Kidney (tissue), 13 donors: ENCODE measurements at regions not wholly inside any gene's neighbourhood (a gene's known extent, or its start where the extent isn't known, plus 50 kb on each side); places are given as distances from the start of the nearest gene placed in this dataset.
A peak's percentile ranks its signal among the peaks of the same experiment; 100 is the strongest.

ENCODE experiments used
- DNase-seq, 5 donors: peaks; one replicate each; pipeline ENCODE4 v3.0.0-alpha.2; 2013 to 2020
- FAIRE-seq: peaks from 2 replicates; lab custom pipeline; 2012; peaks lifted over from hg19 to GRCh38; lab: Jason Lieb, UNC
- H3K27ac ChIP-seq, 2 donors: one replicate each; pipeline ENCODE4 v1.7.0; 2013; ENCODE audit warnings: low read depth in 2 of 2, low read length in 2 of 2, inconsistent platforms in 1 of 2
- H3K27me3 ChIP-seq: one replicate; pipeline ENCODE4 v1.7.1; 2013; ENCODE audit warnings: low read length, inconsistent platforms; ENCODE audit not compliant: control insufficient read depth, insufficient read depth
- H3K36me3 ChIP-seq, 3 donors: one replicate each; pipeline versions ENCODE4 v1.7.0 to v1.7.1; 2013; ENCODE audit warnings: low read length in 3 of 3, control low read depth in 1 of 3, inconsistent platforms in 1 of 3; ENCODE audit not compliant: insufficient read depth in 3 of 3, control insufficient read depth in 2 of 3
- H3K4me1 ChIP-seq, 3 donors: one replicate each; pipeline versions ENCODE4 v1.7.0 to v1.7.1; 2013; ENCODE audit warnings: low read length in 3 of 3, inconsistent platforms in 1 of 3, low read depth in 1 of 3; ENCODE audit not compliant: control insufficient read depth in 2 of 3, insufficient read depth in 2 of 3
- H3K4me3 ChIP-seq, 3 donors: one replicate each; pipeline versions ENCODE4 v1.7.0 to v1.8.1; 2013; ENCODE audit warnings: low read length in 3 of 3, control low read depth in 1 of 3, inconsistent platforms in 1 of 3
- H3K9ac ChIP-seq, 3 donors: one replicate each; pipeline versions ENCODE4 v1.7.0 to v1.7.1; 2013; ENCODE audit warnings: low read length in 3 of 3, control low read depth in 1 of 3, inconsistent platforms in 1 of 3
- H3K9me3 ChIP-seq, 3 donors: one replicate each; pipeline versions ENCODE4 v1.7.0 to v1.7.1; 2013; ENCODE audit warnings: low read length in 3 of 3, control low read depth in 1 of 3, inconsistent platforms in 1 of 3; ENCODE audit not compliant: control insufficient read depth in 2 of 3, insufficient read depth in 1 of 3
- intact Hi-C: fragments of 100-400 bp; cut with DNase I; formaldehyde crosslinking; loops from one replicate; pipeline ENCODE4 v1.11.1; 2022
- TF ChIP-seq, protein P1 (sequence below): IDR thresholded peaks from 3 replicates; pipeline ENCODE4 v1.5.1; 2012; ENCODE audit warnings: mild to moderate bottlenecking, moderate library complexity, borderline replicate concordance; ENCODE audit not compliant: insufficient read depth; ENCODE audit errors: extremely low read depth
- donor health status: control.
- donor health status: control.
- donor health status: control.
- donor health status: control.
- donor health status: control.
- donor health status: DM: yes; HTN: yes; CAD: no.
- donor health status: Normal renal cell carcinoma (clear cell type).

DNA sequence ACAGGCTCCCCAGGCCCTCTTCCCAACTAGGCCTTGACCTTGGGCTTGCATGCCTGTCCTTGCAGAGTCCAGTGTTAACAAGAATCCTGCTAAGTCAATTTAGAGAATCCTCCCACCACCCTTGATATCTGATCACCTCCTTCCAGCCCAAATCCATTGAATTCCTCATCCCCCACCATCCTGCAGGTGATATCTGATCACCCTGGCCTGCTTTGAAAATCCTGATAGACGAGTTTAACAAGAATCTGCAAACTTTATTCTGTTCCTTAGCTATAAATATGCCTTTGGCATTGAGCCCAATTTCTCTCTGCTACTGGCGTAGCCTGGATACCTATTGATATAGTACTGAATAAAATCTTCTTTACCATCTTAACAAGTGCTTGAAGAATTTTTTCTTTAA lies 125.5 kb downstream of the DIRAS2 start:
- H3K27me3 ChIP-seq = no peaks in the 10 kb centered on the region
- DNase-seq = peak in 2 of 5 donors; percentile 44 to 48
- no peaks in the 10 kb centered on the region for H3K9me3 ChIP-seq
- no peak overlapping the region for H3K9ac ChIP-seq
- no peak for FAIRE-seq
- no peaks in the 10 kb centered on the region for H3K36me3 ChIP-seq
- no peak overlapping the region for H3K4me3 ChIP-seq
- H3K4me1 ChIP-seq = no peaks in the 10 kb centered on the region
- intact Hi-C loops = no loop called here
- no peak overlapping the region for H3K27ac ChIP-seq
- TF ChIP-seq, protein P1, sequence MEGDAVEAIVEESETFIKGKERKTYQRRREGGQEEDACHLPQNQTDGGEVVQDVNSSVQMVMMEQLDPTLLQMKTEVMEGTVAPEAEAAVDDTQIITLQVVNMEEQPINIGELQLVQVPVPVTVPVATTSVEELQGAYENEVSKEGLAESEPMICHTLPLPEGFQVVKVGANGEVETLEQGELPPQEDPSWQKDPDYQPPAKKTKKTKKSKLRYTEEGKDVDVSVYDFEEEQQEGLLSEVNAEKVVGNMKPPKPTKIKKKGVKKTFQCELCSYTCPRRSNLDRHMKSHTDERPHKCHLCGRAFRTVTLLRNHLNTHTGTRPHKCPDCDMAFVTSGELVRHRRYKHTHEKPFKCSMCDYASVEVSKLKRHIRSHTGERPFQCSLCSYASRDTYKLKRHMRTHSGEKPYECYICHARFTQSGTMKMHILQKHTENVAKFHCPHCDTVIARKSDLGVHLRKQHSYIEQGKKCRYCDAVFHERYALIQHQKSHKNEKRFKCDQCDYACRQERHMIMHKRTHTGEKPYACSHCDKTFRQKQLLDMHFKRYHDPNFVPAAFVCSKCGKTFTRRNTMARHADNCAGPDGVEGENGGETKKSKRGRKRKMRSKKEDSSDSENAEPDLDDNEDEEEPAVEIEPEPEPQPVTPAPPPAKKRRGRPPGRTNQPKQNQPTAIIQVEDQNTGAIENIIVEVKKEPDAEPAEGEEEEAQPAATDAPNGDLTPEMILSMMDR = no peak

DNA sequence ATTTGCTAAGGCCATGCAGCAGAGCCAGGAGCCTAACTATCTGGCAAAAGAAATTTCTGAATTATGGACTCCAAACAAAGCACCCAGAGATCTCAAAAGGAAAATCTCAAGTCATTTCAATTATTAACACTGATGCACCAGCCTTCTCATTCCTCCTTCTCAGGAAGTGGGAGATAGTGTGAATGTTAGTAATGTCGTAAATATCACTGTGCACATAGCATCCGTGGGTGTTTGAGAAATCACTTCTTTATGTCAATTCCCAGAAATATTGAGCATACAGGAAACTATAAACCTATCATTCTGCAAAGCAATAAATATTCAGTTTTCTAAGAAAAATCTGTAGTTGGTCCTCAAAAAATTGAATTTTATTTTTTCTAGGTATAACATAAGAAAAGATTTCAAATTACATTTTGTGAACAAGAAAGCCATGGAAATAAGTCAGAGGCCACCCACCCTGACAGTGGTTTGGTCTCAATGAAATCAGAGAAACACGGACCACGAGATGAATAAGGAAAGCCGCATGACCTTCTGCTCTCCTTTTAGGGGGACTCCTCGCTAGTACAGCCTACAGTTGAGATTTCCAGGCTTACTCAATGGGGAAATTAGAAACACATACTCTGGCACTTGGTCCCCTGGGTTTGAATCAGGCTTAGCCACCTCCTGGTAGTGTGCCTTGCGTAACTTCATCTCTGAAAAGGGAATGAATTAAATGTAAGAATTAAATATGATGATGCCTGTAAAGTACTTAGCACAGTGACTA lies 120.6 kb downstream of the DIRAS2 start:
- Histone ChIP-seq H3K4me1 (no peaks in the 10 kb centered on the region), H3K27me3 (no peaks in the 10 kb centered on the region), H3K9me3 (no peaks in the 10 kb centered on the region), H3K27ac (no peak overlapping the region), H3K36me3 (no peaks in the 10 kb centered on the region), H3K9ac (no peak overlapping the region), H3K4me3 (no peak overlapping the region)
- DNase-seq (no peak), FAIRE-seq (no peak)
- intact Hi-C loops = no loop called here
- TF ChIP-seq, protein P1 = no peak

DNA sequence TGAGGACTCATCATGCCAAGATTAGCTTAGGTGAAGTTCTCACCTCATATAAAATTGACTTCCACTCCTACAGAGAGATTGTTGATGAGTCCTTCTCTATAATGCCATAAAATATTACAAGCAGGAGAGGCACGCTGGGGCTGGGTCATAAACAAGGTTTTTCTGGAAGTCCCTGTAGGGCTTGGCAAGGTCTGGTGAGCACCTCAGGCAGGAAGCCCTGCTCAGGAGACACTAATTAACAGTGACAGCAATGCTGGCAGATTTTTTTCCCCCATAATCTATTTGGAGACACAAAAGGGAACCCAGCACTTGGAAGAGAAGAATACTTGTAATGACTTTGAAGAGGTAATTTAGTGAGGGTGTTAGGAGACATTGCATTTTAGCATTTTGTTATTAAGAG lies 118.7 kb downstream of the DIRAS2 start:
- TF ChIP-seq, protein P1 = no peak
- no peaks in the 10 kb centered on the region for H3K9me3 ChIP-seq
- H3K4me1 ChIP-seq = no peaks in the 10 kb centered on the region
- intact Hi-C loops = no loop called here
- H3K27me3 ChIP-seq = no peaks in the 10 kb centered on the region
- no peak overlapping the region for H3K27ac ChIP-seq
- FAIRE-seq (no peak), DNase-seq (peak in 2 of 5 donors; percentile 19 to 36)
- no peaks in the 10 kb centered on the region for H3K36me3 ChIP-seq
- H3K9ac ChIP-seq = no peak overlapping the region
- no peak overlapping the region for H3K4me3 ChIP-seq
